ENCODE measurements at regions not wholly inside any gene's neighbourhood (a gene's known extent, or its start where the extent isn't known, plus 50 kb on each side); places are given as distances from the start of the nearest gene placed in this dataset.

GRCh38 chr20:54340206-54340605 lies 132.3 kb downstream of the PFDN4 start:
- H3K4me1 ChIP-seq (ENCODE audit: low read depth): no peaks in the 10 kb centered on the region
- no peak for DNase-seq (ENCODE audit: low read depth in 1 of 2, low spot score in 1 of 2)
- H3K4me3 ChIP-seq: no peak overlapping the region
- no peaks in the 10 kb centered on the region for H3K9me3 ChIP-seq (ENCODE audit: low read depth)
- no peak overlapping the region for H3K27ac ChIP-seq
- no peak for TF ChIP-seq CTCF (IDR thresholded peaks at IDR 0.05; ENCODE audit: low read depth, low read length)
- no peaks in the 10 kb centered on the region for H3K27me3 ChIP-seq
- H3K36me3 ChIP-seq: no peaks in the 10 kb centered on the region

GRCh38 chr20:54340667-54341081 lies 132.8 kb downstream of the PFDN4 start:
- DNase-seq (ENCODE audit: low read depth in 1 of 2, low spot score in 1 of 2): peak in 1 of 2 donors; percentile 67
- Histone ChIP-seq H3K9me3 (ENCODE audit: low read depth) (no peaks in the 10 kb centered on the region), H3K27ac (no peak overlapping the region), H3K36me3 (no peaks in the 10 kb centered on the region), H3K4me3 (no peak overlapping the region), H3K4me1 (ENCODE audit: low read depth) (no peaks in the 10 kb centered on the region), H3K27me3 (no peaks in the 10 kb centered on the region)
- TF ChIP-seq CTCF (IDR thresholded peaks at IDR 0.05; ENCODE audit: low read depth, low read length): no peak

DNA sequence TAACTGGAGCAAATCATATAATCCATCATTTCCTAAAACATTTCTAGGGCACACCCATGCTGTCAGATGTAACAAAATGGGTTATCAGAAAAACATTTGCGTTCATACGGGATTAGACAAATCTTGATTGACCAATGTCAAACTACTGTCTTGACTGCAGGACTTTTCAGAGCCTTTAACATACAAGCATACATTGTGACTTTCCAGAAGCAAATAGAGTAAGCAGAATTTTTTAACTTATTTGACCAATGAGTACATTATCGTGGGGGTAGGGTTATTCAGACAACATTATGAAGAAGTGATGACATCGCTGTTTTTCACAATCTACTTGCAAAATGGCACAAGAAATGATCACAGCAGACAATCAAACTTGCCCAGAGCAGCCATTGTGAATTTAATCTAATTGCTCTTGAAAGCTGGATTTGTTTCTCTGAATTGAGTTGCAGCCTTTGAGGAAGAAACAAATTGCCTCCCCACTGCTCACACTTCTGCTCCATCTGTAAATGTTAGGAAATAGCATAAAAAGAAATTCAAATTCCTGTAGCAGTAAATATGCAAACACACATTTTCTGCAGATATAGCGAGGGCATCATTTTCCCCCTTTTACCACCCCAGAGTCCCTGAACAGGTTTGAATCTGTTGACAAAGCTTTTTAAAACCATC lies 133.0 kb upstream of the DOK5 start:
- no peak for DNase-seq (ENCODE audit: low read depth in 1 of 2, low spot score in 1 of 2)
- Histone ChIP-seq H3K9me3 (ENCODE audit: low read depth) (no peaks in the 10 kb centered on the region), H3K27me3 (no peaks in the 10 kb centered on the region), H3K4me3 (no peak overlapping the region), H3K36me3 (no peaks in the 10 kb centered on the region), H3K4me1 (ENCODE audit: low read depth) (no peaks in the 10 kb centered on the region), H3K27ac (no peak overlapping the region)
- no peak for TF ChIP-seq CTCF (IDR thresholded peaks at IDR 0.05; ENCODE audit: low read depth, low read length)

GRCh38 chr20:54343099-54343498 lies 132.3 kb upstream of the DOK5 start:
- Histone ChIP-seq H3K9me3 (ENCODE audit: low read depth) (no peaks in the 10 kb centered on the region), H3K4me1 (ENCODE audit: low read depth) (no peaks in the 10 kb centered on the region), H3K27me3 (no peaks in the 10 kb centered on the region), H3K36me3 (no peaks in the 10 kb centered on the region), H3K27ac (no peak overlapping the region), H3K4me3 (no peak overlapping the region)
- no peak for DNase-seq (ENCODE audit: low read depth in 1 of 2, low spot score in 1 of 2)
- TF ChIP-seq CTCF (IDR thresholded peaks at IDR 0.05; ENCODE audit: low read depth, low read length): no peak

- no peaks in the 10 kb centered on the region for H3K27me3 ChIP-seq
- H3K4me3 ChIP-seq: no peak overlapping the region
- H3K9me3 ChIP-seq (ENCODE audit: low read depth): no peaks in the 10 kb centered on the region
- H3K27ac ChIP-seq: no peak overlapping the region
- DNase-seq (ENCODE audit: low read depth in 1 of 2, low spot score in 1 of 2): no peak
- H3K36me3 ChIP-seq: no peaks in the 10 kb centered on the region
- TF ChIP-seq CTCF (IDR thresholded peaks at IDR 0.05; ENCODE audit: low read depth, low read length): no peak
- no peaks in the 10 kb centered on the region for H3K4me1 ChIP-seq (ENCODE audit: low read depth)
Measured at GRCh38 chr20:54343634-54344033, 131.8 kb upstream of the DOK5 start.

Measured in cardiac muscle cell (in vitro differentiated cells and primary cell).